G401 (cell line): ENCODE measurements at regions not wholly inside any gene's neighbourhood (a gene's known extent, or its start where the extent isn't known, plus 50 kb on each side); places are given as distances from the start of the nearest gene placed in this dataset.
A peak's percentile ranks its signal among the peaks of the same experiment; 100 is the strongest.

ENCODE experiments used
- DNase-seq: peaks from one replicate; pipeline ENCODE4 v3.0.0-alpha.2; 2015; ENCODE audit warnings: low spot score
- in situ Hi-C: cut with HindIII; loops from 2 replicates; pipeline ENCODE4 v1.10.0; 2016; ENCODE audit warnings: low sequenced_read_pairs, mixed read lengths

DNA sequence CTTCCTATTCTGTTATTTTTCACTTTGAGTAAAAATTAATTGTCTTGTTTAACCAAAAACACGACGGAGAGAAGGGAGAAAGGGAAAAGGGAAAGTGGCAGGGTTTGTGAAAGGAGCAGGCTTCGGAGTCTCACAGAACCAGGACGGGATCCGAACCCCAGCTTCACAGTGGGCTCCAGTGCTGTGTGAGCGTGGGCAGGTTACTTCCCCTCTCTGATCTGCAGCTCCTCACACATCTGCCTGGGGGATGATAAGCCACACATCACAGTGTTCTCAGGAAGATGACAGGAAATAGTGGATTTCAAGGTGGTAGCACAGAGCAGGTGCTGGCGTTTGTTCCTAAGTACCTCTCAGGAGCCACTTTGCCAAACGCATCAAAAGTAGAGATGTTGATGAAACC is 94.2 kb upstream of the GPR26 start:
- in situ Hi-C loops = no loop called here
- DNase-seq = no peak

DNA sequence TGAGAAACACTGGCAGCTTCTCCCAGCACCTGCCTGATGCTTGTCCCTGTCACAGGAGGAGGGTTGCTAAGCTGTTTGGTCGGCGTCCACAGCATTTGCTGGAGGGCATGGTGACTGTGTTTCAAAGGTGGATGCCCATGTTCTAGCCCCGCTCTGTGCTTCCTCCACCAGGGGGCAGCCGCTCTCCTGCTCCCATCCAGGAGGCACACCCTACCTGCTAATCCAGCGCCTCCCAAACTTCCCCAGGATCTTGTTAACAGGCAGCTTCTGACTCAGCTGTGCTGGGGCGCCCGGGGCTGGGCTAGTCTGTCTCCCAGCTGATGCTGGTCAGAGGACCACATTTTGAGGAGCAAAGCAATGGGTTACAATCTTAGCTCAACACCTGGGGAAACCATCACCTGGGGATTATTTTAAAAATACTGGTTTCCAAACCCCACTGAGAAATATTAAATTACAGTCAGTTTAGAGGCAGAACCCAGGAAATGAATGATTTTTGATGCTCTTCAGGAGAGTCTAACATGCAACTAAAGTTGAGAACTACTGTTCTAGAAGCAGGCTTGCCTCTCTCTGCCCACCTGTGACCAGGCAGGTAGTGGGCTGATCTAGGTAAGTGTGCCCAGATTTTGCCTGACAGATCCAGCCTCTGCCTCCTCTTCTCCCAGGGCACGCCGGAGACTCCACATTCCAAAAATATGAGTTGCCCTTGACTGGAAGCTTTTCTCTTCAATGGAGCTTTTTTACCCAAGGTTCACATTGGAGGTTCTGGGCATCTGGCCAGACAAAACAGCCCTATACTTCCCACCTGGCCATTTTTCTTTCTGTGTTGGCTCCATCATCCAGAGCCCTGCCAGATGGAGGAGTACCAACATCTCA is 92.7 kb upstream of the GPR26 start:
- in situ Hi-C loops = no loop called here
- peak; percentile 3 for DNase-seq

DNA sequence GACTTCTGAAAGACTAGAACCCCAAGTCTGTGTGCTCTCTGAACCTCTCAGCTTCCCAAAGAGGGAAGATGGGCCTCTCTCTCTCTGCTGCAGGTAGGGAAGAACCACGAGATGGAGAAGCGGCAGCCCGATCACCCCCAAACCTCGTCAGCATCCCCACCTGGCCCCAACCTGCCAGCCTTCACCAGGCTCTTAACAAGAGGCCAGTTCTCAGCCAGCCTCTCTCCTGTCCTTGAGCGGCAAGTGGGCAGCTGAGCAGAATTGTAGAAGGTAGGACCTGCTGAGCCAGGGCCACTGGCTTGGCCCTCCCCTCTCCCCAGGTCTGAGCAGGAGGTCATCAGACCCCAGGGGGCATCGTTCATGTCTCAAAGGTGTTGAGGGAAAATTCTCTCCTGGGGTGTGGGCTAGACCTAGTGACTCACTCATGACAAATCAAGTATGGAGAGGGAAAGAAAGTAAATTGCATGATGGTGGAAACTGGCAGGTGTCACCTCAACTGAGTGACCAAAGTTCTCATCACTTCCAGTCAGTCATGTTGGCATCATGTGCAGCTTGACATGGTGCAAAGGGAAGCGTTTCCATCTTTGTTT is 92.0 kb upstream of the GPR26 start:
- no peak for DNase-seq
- in situ Hi-C loops = no loop called here

DNA sequence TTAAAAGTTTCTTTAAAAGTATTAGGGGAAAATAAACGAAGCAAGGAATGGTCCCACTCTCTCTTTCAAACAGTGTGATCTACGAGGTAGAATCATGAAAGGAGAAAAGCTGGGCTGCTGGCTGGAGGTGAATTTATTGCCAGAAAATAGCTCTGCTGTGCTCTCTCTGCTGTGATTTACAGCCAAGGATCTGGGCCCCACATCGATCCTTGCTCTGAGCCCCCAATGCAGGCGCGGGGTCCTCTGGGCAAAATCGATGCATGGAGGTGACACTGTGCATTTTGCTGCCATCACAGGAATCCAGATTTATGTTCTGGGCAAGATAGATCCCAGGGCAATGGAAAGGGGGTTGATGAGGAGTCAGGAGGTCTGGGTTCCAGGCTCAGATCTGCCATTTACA is 91.0 kb upstream of the GPR26 start:
- no peak for DNase-seq
- in situ Hi-C loops = no loop called here

DNA sequence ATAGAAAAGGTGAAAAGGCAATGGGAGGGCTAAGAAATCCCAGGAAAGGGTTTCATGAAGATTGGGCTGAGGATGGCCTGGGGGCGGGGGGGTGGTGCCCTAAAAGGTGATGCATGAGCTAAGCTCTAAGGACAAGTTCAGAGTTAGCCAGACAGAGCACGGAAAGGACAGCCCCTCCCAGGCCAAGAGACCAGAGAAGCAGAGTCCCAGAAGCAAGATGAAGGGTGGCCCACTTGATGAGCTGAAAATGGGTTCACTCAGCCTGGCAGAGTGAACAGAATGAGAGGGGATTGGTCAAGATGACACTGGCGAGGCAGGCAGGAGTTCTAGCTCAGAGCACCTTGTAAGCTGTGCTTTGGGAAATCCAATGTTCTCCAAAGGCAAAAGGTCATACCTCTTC is 89.4 kb upstream of the GPR26 start:
- no peak for DNase-seq
- in situ Hi-C loops = no loop called here

DNA sequence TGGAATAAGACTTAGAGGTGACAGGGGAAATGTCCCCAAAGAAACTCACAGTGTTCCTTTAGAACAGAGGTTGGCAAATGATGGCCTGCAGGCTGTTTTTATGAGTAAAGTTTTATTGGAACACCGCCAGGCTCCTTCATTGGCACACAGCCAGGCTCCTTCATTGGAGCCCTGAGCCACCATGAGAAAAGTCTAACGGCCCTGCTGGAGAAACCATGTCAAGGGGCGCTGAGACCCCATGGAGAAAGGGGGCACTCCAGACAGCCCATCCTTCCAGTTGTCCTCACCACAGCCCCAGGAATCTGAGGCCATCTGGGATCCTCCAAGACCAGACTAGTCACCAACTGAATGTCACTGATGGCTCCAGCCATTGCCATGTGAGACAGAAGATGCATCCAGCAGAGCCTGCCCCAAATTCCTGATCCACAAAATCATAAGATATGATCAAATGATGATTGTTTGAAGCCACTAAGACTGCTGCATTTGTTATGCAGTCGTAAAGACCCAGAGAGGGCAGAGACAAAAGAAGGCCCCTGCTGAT is 88.2 kb upstream of the GPR26 start:
- no peak for DNase-seq
- in situ Hi-C loops = no loop called here

DNA sequence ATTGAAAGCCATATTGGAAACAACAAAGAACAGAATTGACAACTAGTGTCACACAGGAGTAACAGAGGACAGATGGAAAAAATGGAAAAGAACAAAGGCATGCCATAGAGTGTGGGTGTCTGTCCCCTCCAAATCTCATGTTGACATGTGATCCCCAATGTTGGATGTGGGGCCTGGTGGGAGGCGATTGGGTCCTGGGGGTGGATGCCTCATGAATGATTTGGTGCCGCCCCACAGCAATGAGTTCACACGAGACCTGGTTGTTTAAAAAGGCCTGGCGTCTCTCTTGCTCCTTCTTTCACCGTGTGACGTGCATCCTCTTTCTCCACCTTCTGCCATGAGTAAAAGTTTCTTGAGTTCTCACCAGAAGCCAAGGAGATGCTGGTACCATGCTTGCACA is 87.4 kb upstream of the GPR26 start:
- no peak for DNase-seq
- in situ Hi-C loops = no loop called here

DNA sequence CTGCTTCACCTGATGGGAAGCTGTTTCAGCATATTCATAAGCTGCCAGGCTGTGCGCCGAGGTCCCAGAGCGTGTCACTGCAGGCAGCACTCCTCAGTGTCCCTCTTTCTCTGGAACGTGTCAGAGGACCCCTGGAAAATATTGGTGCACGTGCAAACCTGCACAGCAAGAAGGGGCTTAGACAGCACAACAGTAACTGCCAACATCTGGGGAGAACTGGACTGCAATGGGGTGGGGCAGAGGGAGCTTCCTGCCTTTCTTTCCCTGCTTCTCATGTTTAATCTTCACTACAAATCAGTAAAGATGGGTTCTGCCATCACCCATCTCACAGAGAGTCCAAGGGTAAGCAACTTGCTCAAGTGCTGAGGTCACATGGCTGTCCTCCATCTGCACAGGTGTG is 86.5 kb upstream of the GPR26 start:
- in situ Hi-C loops = no loop called here
- no peak for DNase-seq

DNA sequence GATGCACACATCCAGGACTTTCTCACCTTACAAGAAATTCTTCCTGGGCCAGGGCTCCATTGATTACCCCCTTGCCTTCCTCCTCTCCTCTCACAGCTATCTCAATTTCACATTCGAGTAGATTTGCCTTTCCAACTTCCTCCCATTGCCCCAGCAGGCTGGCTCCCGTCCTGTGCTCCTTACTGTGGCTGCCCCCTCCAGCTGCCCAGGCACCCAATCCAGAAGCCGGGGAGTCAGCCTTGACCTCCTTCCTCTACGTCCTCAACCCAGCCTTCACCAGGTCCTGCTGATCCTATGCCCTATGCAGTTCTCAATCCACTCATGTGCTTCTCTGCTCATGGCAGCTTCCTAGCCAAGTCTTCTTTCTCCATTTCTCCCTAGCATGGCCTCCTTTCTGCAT is 85.7 kb upstream of the GPR26 start:
- in situ Hi-C loops = no loop called here
- no peak for DNase-seq

DNA sequence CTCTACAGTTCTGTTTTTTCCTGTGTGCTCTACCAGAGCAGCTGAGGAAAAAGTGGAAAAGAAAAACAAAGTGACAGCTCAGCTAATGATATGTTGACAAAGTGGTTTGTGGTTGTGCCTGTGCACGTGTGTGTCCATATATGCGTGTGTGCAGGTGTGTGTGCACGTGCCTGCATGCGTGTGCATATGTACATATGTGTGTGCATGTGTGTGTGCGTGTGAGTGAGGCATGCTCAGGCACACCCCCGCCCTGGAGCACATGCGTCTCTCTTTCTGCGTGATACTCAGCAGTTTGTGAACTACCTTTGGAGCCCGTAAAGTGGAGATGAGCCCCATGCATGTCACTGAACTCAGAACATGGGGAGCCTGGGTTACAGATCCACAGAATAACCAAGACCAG is 84.5 kb upstream of the GPR26 start:
- in situ Hi-C loops = no loop called here
- no peak for DNase-seq

DNA sequence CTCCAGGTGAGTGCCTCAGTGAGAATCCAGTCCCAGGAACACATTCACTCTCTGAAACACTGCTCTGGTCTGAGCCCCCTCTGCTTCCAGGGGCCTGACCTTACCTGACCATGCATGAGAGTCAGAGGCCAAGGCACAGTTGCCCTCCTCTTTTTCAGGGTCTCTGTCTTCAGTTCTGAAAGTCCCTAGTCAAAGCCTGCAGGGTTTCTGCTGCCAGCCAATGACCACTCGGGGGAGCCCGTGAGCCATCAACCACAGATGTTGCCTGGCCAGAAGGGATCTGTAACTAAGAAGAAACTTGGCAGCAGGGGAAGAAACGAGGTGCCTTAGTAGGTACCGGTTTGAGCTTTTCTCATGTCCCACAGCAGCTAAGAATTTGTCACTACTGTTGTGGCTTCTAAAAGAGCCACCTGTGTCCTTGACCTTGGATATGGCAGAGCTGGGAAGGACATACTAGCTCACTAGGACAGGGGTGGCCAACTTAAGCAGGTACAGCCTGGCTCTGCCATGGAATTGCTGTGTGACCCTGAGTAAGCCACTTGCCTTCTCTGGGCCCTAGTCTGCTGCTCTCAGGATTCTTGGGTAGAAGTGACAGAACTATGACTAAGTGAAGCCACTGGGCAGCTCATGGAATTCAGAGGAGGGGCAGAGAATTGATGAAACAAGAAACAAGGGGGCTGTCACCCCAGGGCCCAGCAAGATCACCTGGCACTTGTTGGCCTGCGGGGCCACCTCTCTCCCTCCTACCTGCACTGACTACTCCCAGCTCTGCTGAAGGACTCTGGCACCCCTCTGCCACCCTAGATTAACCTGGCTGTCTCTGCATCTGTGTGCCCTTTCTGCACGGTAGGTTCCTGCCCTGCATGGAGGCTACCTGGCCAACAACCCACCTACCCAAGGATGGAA is 83.8 kb upstream of the GPR26 start:
- in situ Hi-C loops = no loop called here
- DNase-seq = peak; percentile 65

DNA sequence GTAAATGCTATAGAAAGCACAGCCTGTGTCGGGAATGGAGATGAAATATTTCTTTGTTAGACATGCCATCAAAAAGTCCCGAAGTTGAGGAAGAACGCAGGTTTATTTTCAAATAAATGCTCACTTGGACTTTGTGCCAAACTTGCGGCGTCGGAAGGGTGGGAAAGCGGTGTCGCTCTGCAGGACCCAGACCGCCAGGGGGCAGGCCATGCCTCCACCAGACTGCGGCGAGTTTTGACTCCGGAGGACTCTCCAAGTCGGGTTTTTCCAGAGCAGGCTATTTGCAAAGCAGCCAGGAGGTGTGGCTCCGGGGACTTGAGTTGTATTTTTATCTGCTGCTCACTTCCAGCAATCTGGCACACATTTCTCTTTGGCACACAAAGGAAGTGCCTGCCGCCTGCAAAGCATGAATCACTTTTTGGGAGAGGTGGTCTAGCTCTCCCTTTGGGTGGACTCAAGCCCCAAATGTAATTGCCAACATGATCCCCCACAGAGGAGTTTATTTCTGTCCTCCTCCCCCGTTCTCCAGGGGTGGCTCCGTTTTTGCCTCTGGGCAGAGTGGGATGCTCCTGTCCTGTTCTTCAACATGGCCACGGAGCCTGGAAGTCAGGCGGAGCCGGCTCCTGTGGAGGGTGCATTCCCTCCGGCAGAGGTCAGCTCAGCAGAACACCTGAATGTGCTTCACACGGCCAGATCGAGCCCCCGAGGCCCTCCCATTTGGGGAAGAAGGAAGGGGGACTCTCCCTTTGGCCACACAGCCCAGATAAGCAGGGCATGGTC is 82.3 kb upstream of the GPR26 start:
- in situ Hi-C loops = no loop called here
- DNase-seq = peak; percentile 56

DNA sequence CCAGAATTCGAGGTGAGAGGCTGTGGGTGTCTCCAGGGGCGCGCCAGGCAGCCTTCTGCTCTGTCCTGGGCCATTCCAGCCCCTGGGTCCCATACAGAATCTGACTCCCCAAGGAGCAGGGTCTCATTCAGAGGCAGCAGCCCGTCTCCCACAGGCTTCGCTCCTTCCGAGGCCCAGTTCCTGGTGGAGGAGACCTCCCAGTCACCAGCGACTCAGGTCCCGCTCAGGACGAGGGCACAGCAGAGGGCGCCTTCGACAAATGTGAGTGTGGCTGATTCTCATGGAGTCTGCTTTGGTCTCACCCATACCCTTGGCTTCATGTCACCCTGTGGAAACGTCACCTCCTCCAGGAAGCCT is 81.8 kb upstream of the GPR26 start:
- no peak for DNase-seq
- in situ Hi-C loops = no loop called here

DNA sequence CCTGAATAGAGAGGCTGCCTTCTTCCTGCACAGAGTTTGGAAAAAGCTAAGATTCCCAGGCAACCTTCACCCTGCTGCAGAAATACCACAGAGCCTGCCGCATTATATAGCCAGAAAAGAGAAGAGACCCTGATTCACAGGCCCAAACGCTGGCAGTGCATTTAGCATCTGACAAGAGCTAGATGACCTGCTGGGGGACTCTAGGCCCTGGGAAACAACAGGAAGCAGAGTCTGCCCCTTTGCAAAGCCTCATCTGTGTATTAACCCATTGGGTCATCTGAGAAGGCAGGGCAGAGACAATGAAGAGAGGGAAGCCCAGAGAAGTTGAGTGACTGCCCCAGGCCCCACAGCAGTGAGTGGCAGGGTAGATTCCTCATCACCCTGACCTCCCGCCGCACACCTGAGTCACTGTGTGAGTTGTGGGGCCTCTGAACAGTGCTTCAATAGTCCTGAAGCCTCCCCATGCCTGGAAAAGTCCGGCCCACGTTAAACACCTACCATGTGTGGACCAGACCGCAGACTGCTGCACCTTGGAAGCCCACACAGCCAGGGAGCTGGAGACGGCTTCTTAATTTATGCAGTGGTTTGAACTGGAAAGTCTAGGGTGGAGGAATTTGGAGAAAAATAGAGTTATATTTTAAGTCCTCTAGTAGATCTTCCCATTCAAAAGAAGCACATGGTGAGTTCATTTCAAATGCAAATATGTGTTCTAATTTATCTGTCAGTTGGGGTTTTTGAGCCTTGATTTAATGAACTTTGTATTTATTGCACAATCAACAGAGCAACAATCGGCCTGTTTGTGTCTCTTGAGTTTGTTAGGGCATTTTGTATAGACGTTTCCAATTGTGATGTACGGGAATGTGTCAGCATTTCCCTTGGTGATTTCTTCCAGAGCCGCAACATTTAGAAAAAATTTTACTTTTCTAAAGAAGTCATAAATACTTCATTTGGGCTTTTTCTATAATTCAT is 80.4 kb upstream of the GPR26 start:
- DNase-seq = peak; percentile 3
- in situ Hi-C loops = no loop called here

DNA sequence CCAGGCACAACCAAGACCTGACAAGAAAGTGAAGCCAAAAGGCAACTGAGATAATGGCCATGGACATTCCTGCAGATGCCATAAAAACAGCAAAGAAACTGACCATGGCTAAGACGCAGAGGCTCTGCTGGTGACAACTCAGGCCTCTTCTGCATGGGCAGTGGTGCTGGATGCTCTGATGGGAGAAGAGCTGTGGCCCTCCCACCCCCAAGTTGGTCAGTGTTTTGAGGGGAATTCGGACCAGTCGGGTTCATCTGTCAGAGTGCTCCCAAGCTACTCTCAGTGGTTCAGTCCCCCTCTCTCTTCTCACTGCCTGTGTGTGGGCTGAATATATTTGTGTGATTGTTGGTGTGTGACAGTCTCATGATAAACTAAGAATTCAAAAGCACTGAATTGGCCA is 79.0 kb upstream of the GPR26 start:
- DNase-seq = no peak
- in situ Hi-C loops = no loop called here

DNA sequence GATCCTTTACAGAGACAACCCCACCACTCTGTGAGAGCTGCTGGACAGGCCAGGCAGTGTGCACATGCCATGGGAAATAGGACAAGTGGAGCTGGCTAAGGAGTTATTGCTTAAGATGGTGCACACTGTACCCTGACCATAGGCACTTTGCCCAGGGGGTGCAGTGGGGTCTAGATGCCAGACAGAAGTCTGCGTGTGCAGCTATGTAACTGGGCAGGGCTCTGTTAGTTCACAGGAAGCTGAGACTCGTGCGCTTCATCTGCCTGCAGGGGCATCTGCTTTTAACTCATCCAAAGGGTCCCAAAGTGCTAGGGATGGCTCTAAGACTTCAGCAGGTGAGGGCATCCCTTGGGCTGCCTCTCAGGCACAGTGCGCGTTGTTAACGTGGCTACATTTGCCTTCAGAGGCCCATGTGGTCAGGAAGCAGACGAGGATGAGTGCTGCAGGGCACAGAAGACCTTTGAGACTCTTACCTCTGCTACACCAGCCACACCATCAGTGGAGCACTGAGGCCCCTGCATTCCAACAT is 77.7 kb upstream of the GPR26 start:
- in situ Hi-C loops = no loop called here
- no peak for DNase-seq

DNA sequence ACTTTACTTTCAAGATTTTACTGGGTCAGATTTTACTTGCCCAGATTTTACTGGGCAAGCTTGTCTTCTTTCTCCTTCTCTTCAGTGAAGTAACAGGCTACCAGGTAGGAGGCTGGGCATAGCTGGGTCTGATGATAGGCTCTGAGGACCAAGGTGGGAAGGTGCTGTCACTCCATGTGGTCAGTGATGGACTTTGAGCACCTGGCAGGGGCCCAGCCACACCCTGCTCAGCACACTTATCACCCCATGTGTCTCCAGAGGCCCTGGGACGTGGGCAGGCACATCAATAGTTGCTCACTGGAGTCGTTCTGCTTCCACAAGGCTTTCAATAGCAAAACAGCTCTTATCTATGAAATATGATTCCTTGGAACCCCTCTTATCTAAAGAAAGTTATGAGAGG is 70.5 kb upstream of the GPR26 start:
- DNase-seq = no peak
- in situ Hi-C loops = no loop called here

DNA sequence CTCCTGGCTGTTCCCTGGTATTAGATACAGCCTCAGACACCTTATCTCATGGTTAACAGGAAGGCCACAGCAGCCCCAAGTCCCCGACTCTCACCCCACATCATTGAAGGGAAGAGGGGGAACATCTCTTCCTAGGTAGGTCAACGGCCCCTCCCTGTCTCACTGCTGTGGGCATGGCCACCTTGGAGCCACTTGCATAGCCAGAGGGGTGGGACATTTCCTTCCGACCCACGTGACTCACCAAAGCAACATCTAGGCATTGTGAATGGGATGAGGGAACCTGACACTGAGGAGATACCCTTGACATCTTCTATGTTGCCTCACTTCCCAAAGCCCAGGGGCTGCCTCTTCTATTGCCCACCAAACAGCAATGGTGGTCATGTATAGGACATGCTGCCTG is 68.5 kb upstream of the GPR26 start:
- in situ Hi-C loops = no loop called here
- DNase-seq = no peak
